22Rv1 (cell line): ENCODE measurements at regions not wholly inside any gene's neighbourhood (a gene's known extent, or its start where the extent isn't known, plus 50 kb on each side); places are given as distances from the start of the nearest gene placed in this dataset.

Source experiments
- H3K27ac ChIP-seq: fragments of 450-650 bp; 2 replicates; pipeline ENCODE4 v1.5.1; 2017
- CTCF ChIP-seq: fragments of 450-650 bp; IDR thresholded peaks from 2 replicates; pipeline ENCODE4 v1.5.1; 2017; ENCODE audit warnings: mild to moderate bottlenecking
- ZFX ChIP-seq: fragments of 450-650 bp; IDR thresholded peaks from 2 replicates; pipeline ENCODE4 v1.6.1; 2017; ENCODE audit warnings: antibody characterized with exemption, borderline replicate concordance

- no peak overlapping the region for H3K27ac ChIP-seq
- TF ChIP-seq CTCF, result peak; percentile 49
- no peak for TF ChIP-seq ZFX
Observed at GRCh38 chr3:161560008-161560637, 63.5 kb downstream of the OTOL1 start.

GRCh38 chr3:161567577-161568361 lies 71.2 kb downstream of the OTOL1 start:
- H3K27ac ChIP-seq, result no peak overlapping the region
- TF ChIP-seq CTCF (no peak), ZFX (no peak)

- no peak for TF ChIP-seq ZFX
- no peak for TF ChIP-seq CTCF
- no peak overlapping the region for H3K27ac ChIP-seq
Observed at GRCh38 chr3:161568671-161569070, 72.1 kb downstream of the OTOL1 start.

GRCh38 chr3:161571951-161572350 lies 75.3 kb downstream of the OTOL1 start:
- TF ChIP-seq ZFX (no peak), CTCF (no peak)

GRCh38 chr3:161573136-161573535 lies 76.5 kb downstream of the OTOL1 start:
- no peak overlapping the region for H3K27ac ChIP-seq
- TF ChIP-seq ZFX (no peak), CTCF (no peak)

More at GRCh38 chr3:161571951-161572350, 75.3 kb downstream of the OTOL1 start:
- H3K27ac ChIP-seq, result no peak overlapping the region

- H3K27ac ChIP-seq, result no peak overlapping the region
- TF ChIP-seq ZFX (no peak), CTCF (no peak)
Observed at GRCh38 chr3:161575901-161576300, 79.3 kb downstream of the OTOL1 start.

GRCh38 chr3:161576311-161576710 lies 79.7 kb downstream of the OTOL1 start:
- TF ChIP-seq CTCF, result no peak
- no peak for TF ChIP-seq ZFX
- H3K27ac ChIP-seq, result no peak overlapping the region
